Testis (tissue), 2 donors: ENCODE measurements at regions not wholly inside any gene's neighbourhood (a gene's known extent, or its start where the extent isn't known, plus 50 kb on each side); places are given as distances from the start of the nearest gene placed in this dataset.

Source experiments
- DNase-seq: peaks from one replicate; pipeline ENCODE4 v3.0.0-alpha.2; 2019
- H3K27ac ChIP-seq, 2 donors: fragments of 200-600 bp; sonication (generic); one replicate each; pipeline ENCODE4 v1.5.1; 2019
- H3K27me3 ChIP-seq: fragments of 200-600 bp; sonication (generic); one replicate; pipeline ENCODE4 v1.5.1; 2019
- H3K36me3 ChIP-seq: fragments of 200-600 bp; sonication (generic); one replicate; pipeline ENCODE4 v1.5.1; 2017; ENCODE audit warnings: low read depth; ENCODE audit errors: missing control alignments
- H3K4me1 ChIP-seq: fragments of 200-600 bp; sonication (generic); one replicate; pipeline ENCODE4 v1.5.1; 2019
- H3K4me3 ChIP-seq, 2 donors: fragments of 200-600 bp; sonication (generic); one replicate each; pipeline ENCODE4 v1.5.1; 2017 to 2019
- H3K9me3 ChIP-seq: fragments of 200-600 bp; sonication (generic); one replicate; pipeline ENCODE4 v1.5.1; 2017
- POLR2A ChIP-seq: fragments of 450-650 bp; IDR thresholded peaks from one replicate; pipeline ENCODE4 v1.6.1; 2017; ENCODE audit warnings: antibody characterized with exemption, mild to moderate bottlenecking, moderate library complexity
- WGBS, 2 donors: methylation state at CpG; one replicate each; pipeline ENCODE4 v1.1.5; 2018; 5-methylcytosine and 5-hydroxymethylcytosine counted together
- intact Hi-C: fragments of 100-400 bp; cut with DNase I; formaldehyde crosslinking; loops from one replicate; pipeline ENCODE4 v1.15.1; 2023; ENCODE audit warnings: low total_unique reads
- TF ChIP-seq, protein P1 (sequence below), 3 experiments: fragments of 450-650 bp in 2 of 3; fragments of 200-600 bp in 1 of 3; sonication (generic) in 1 of 3; IDR thresholded peaks; one replicate each; pipeline ENCODE4 v1.5.1; 2016 to 2019; ENCODE audit warnings: antibody characterized with exemption in 3 of 3, mild to moderate bottlenecking in 2 of 3, moderate library complexity in 1 of 3

- Histone ChIP-seq H3K27ac (no peak overlapping the region), H3K4me3 (no peak overlapping the region), H3K9me3 (no peaks in the 10 kb centered on the region), H3K27me3 (no peaks in the 10 kb centered on the region), H3K36me3 (no peaks in the 10 kb centered on the region), H3K4me1 (peaks cover 5% of the 10 kb centered on the region)
- TF ChIP-seq, protein P1, sequence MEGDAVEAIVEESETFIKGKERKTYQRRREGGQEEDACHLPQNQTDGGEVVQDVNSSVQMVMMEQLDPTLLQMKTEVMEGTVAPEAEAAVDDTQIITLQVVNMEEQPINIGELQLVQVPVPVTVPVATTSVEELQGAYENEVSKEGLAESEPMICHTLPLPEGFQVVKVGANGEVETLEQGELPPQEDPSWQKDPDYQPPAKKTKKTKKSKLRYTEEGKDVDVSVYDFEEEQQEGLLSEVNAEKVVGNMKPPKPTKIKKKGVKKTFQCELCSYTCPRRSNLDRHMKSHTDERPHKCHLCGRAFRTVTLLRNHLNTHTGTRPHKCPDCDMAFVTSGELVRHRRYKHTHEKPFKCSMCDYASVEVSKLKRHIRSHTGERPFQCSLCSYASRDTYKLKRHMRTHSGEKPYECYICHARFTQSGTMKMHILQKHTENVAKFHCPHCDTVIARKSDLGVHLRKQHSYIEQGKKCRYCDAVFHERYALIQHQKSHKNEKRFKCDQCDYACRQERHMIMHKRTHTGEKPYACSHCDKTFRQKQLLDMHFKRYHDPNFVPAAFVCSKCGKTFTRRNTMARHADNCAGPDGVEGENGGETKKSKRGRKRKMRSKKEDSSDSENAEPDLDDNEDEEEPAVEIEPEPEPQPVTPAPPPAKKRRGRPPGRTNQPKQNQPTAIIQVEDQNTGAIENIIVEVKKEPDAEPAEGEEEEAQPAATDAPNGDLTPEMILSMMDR (IDR thresholded peaks at IDR 0.05), result no peak
- TF ChIP-seq POLR2A, result no peak
- intact Hi-C loops, result no loop called here
- no peak for DNase-seq
- 57 to 76% methylated on average over 1 of the region's 1 CpG for WGBS, 2 donors
Observed at GRCh38 chr14:71193663-71194062, 286.4 kb downstream of the PCNX1 start.

DNA sequence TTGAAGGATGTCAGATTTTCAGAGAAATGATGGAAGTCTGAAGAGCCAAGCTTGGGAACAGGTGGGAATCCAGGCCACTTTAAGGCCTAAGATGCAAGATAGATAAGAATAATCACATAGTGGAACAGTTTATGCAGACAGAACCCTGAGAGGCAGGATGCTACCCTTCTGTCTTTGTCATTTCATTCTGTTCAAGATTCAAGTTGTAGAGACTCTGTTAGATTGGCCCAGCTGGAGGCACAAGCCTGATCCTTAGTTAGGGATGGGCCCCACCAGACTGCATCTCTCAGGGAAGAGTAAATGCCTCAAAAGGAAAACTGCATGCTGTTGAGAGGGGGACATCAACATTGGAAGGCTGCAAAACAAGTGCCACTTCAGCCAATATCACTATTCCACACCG, 287.0 kb downstream of the PCNX1 start:
- no peak for DNase-seq
- Histone ChIP-seq H3K4me3 (no peak overlapping the region), H3K4me1 (peaks cover 5% of the 10 kb centered on the region), H3K27ac (no peak overlapping the region), H3K9me3 (no peaks in the 10 kb centered on the region), H3K36me3 (no peaks in the 10 kb centered on the region), H3K27me3 (no peaks in the 10 kb centered on the region)
- WGBS, 2 donors, result 62 to 67% methylated on average over 1 of the region's 1 CpG
- intact Hi-C loops, result no loop called here
- no peak for TF ChIP-seq POLR2A
- TF ChIP-seq, protein P1 (IDR thresholded peaks at IDR 0.05), result no peak

DNA sequence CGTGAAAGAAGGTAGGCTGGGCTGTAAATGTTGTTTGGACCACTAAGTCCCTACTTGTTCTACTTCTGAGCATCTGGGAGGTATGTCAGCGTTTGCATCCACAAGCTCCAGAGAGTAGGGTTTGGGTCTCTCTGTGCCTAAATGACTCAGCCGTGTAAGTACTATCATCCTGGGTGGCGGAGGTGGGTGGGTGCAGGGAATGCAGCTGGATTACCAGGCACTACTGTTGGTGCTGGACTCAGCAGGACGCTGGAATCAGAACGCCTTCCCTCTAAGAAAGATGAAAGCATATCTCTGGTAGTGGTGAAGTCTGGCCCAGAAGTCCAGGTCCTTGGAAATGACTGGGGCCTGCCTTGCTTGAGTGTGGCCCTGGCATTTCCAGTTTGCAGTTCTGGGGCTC, 289.7 kb downstream of the PCNX1 start:
- WGBS, 2 donors, result 63 to 85% methylated on average over 4 to 6 of the region's 6 CpGs
- DNase-seq, result no peak
- peaks cover 5% of the 10 kb centered on the region for H3K4me1 ChIP-seq
- no peak overlapping the region for H3K27ac ChIP-seq
- no peaks in the 10 kb centered on the region for H3K9me3 ChIP-seq
- intact Hi-C loops, result no loop called here
- no peaks in the 10 kb centered on the region for H3K27me3 ChIP-seq
- H3K36me3 ChIP-seq, result no peaks in the 10 kb centered on the region
- TF ChIP-seq, protein P1 (IDR thresholded peaks at IDR 0.05), result no peak
- H3K4me3 ChIP-seq, result no peak overlapping the region

DNA sequence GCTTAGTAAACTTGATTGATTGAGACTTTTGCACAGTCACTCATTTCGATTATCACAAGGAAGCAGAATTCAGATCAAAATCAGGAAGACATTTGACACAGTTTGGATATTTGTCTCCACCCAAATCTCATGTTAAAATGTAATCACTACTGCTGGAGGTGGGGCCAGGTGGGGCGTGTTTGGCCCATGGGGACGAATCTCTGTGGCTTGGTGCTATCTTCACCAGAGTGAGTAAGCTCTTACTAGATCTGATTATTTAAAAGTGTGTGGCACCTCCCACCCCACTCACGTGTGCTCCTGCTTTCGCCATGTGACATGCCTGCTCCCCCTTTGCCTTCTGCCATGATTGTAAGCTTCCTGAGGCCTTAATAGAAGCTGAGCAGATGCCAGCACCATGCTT, 291.4 kb downstream of the PCNX1 start:
- intact Hi-C loops, result no loop called here
- no peak for DNase-seq
- no peaks in the 10 kb centered on the region for H3K36me3 ChIP-seq
- TF ChIP-seq, protein P1 (IDR thresholded peaks at IDR 0.05), result no peak
- TF ChIP-seq POLR2A, result no peak
- no peak overlapping the region for H3K27ac ChIP-seq
- H3K4me3 ChIP-seq, result no peak overlapping the region
- WGBS, 2 donors, result 70 to 77% methylated on average over 5 of the region's 5 CpGs
- H3K9me3 ChIP-seq, result no peaks in the 10 kb centered on the region
- peaks cover 10% of the 10 kb centered on the region for H3K4me1 ChIP-seq
- no peaks in the 10 kb centered on the region for H3K27me3 ChIP-seq

- TF ChIP-seq, protein P1 (IDR thresholded peaks at IDR 0.05), result no peak
- TF ChIP-seq POLR2A, result no peak
- no peak overlapping the region for H3K27ac ChIP-seq
- WGBS, 2 donors, result 81 to 88% methylated on average over 1 of the region's 1 CpG
- H3K9me3 ChIP-seq, result no peaks in the 10 kb centered on the region
- intact Hi-C loops, result no loop called here
- no peak for DNase-seq
- H3K27me3 ChIP-seq, result no peaks in the 10 kb centered on the region
- peaks cover 10% of the 10 kb centered on the region for H3K4me1 ChIP-seq
- no peaks in the 10 kb centered on the region for H3K36me3 ChIP-seq
- no peak overlapping the region for H3K4me3 ChIP-seq
Observed at GRCh38 chr14:71201840-71202239, 294.6 kb downstream of the PCNX1 start.
